ENCODE measurements at regions not wholly inside any gene's neighbourhood (a gene's known extent, or its start where the extent isn't known, plus 50 kb on each side); places are given as distances from the start of the nearest gene placed in this dataset.

DNA sequence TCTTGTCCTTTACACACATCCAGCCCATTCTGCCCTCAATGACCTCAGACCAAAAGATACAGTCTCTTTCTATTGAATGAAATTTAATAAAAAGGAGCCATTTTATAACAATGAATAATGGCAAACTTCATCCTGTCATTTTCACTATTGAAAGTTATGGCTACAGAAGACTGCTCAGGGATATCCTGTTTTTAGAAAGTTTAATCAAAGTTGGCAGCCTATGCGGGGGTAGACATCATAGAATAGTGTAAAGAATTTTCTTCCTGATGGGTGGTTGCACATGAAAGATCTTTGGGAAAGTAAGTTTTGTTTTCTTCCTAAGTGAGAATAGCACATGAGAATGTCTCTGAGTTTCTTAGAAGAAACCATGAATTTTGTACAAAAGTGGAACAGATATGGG, 670.4 kb upstream of the CDH6 start:
- no peak for DNase-seq (ENCODE audit: extremely low spot score in 2 of 2)
- no peaks in the 10 kb centered on the region for H3K36me3 ChIP-seq

DNA sequence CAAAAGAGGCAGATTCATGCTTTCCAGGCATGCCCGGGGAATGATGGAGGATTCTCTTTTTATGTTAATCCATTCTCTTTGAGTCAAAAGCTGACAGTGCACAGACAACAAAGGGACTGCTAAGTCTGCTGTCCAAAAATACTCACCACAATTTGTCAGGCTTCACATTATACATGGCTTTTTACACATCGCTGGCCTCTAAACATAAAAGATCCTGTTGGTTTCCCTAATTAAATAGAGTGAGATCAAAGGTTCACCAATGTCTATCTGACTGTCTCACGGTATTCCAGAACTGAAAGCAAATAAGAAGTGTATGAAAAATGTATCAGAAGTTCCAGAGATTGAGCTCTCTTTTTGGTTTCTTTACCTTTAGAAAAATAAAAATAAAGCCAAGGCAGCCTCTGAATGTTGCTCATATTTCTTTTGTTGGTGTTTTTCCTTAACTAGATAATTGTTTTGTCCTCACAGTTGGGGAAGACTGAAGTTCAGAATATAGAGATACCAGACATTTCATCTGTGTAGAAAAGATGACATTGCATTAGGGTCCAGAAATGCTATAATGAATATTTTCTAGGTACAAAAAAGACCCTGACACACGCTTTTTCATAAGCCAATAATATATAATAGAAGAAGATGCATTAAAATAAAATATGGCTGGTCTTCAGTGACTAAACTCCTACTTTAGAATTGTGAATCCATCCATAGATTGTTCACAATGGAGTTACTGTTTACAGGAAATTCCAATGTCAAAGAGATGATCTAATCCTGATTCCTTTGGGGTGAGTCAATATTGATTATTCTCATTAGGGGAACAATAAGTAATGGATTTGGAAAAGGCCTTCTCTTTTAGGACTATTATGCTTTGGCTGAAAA, 688.2 kb upstream of the CDH6 start:
- no peak overlapping the region for H3K4me3 ChIP-seq
- no peaks in the 10 kb centered on the region for H3K9me3 ChIP-seq
- TF ChIP-seq POLR2AphosphoS5 (IDR thresholded peaks at IDR 0.05; ENCODE audit: insufficient read depth in 1 of 2, low read depth in 1 of 2) (no peak), POLR2A (IDR thresholded peaks at IDR 0.05) (no peak)
- TF ChIP-seq, protein P1, sequence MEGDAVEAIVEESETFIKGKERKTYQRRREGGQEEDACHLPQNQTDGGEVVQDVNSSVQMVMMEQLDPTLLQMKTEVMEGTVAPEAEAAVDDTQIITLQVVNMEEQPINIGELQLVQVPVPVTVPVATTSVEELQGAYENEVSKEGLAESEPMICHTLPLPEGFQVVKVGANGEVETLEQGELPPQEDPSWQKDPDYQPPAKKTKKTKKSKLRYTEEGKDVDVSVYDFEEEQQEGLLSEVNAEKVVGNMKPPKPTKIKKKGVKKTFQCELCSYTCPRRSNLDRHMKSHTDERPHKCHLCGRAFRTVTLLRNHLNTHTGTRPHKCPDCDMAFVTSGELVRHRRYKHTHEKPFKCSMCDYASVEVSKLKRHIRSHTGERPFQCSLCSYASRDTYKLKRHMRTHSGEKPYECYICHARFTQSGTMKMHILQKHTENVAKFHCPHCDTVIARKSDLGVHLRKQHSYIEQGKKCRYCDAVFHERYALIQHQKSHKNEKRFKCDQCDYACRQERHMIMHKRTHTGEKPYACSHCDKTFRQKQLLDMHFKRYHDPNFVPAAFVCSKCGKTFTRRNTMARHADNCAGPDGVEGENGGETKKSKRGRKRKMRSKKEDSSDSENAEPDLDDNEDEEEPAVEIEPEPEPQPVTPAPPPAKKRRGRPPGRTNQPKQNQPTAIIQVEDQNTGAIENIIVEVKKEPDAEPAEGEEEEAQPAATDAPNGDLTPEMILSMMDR (IDR thresholded peaks at IDR 0.05) = no peak
- H3K4me1 ChIP-seq = no peaks in the 10 kb centered on the region
- no peaks in the 10 kb centered on the region for H3K36me3 ChIP-seq
- intact Hi-C loops (cut with DNase I) = no loop called here
- no peak overlapping the region for H3K27ac ChIP-seq
- DNase-seq (ENCODE audit: extremely low spot score in 2 of 2) = no peak
- no peaks in the 10 kb centered on the region for H3K27me3 ChIP-seq

More for the DNA sequence above, 670.4 kb upstream of the CDH6 start:
- no peaks in the 10 kb centered on the region for H3K27me3 ChIP-seq
- intact Hi-C loops (cut with DNase I) = no loop called here
- no peak overlapping the region for H3K27ac ChIP-seq
- no peak for TF ChIP-seq POLR2AphosphoS5 (IDR thresholded peaks at IDR 0.05; ENCODE audit: insufficient read depth in 1 of 2, low read depth in 1 of 2)
- TF ChIP-seq POLR2A (IDR thresholded peaks at IDR 0.05) = no peak
- TF ChIP-seq, protein P1 (IDR thresholded peaks at IDR 0.05) = no peak
- no peak overlapping the region for H3K4me3 ChIP-seq
- H3K4me1 ChIP-seq = no peaks in the 10 kb centered on the region
- H3K9me3 ChIP-seq = no peaks in the 10 kb centered on the region

DNA sequence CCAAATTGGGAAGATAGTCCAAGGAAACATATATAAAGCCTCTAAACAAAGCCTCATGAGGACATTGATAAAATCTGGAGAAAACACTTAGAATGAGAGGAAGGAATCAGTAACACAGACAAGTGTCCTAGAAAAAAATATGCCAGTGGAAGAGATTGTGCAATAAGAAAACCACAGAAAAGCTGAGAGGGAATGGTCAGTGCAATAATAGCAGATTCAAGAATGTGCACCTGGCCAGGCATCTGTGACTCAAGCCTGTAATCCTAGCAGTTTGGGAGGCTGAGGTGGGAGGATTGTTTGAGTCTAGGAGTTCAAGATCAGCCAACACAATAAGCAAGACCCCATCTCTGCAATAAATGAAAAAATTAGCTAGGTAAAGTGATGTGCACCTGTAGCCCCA, 691.2 kb upstream of the CDH6 start:
- DNase-seq (ENCODE audit: extremely low spot score in 2 of 2) = no peak
- Histone ChIP-seq H3K4me1 (no peaks in the 10 kb centered on the region), H3K27me3 (no peaks in the 10 kb centered on the region), H3K27ac (no peak overlapping the region), H3K4me3 (no peak overlapping the region), H3K9me3 (no peaks in the 10 kb centered on the region), H3K36me3 (no peaks in the 10 kb centered on the region)
- intact Hi-C loops (cut with DNase I) = no loop called here
- no peak for TF ChIP-seq POLR2AphosphoS5 (IDR thresholded peaks at IDR 0.05; ENCODE audit: insufficient read depth in 1 of 2, low read depth in 1 of 2)
- no peak for TF ChIP-seq POLR2A (IDR thresholded peaks at IDR 0.05)
- TF ChIP-seq, protein P1 (IDR thresholded peaks at IDR 0.05) = no peak

DNA sequence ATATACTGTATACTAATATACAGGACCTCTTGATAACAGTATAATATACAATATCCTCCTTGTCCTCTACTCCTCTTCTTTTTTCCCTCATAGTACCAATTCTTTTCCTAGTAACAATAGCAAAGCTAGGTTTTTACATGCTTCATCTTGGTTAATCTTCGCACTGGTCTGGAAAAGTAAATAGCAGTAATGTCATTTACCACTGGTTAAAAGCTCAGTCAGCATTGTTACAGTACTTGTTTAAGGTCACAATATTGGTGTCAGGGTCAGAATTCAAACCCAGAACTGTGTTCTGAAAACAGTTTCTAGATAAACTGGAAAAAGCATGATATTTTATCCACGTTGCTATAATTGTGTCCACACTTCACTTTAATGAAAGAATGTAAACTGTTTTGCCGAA, 692.4 kb upstream of the CDH6 start:
- H3K36me3 ChIP-seq = no peaks in the 10 kb centered on the region
- intact Hi-C loops (cut with DNase I) = no loop called here
- no peak for DNase-seq (ENCODE audit: extremely low spot score in 2 of 2)
- TF ChIP-seq, protein P1 (IDR thresholded peaks at IDR 0.05) = no peak
- TF ChIP-seq POLR2AphosphoS5 (IDR thresholded peaks at IDR 0.05; ENCODE audit: insufficient read depth in 1 of 2, low read depth in 1 of 2) (no peak), POLR2A (IDR thresholded peaks at IDR 0.05) (no peak)
- no peaks in the 10 kb centered on the region for H3K4me1 ChIP-seq
- H3K4me3 ChIP-seq = no peak overlapping the region
- H3K27ac ChIP-seq = no peak overlapping the region
- H3K9me3 ChIP-seq = no peaks in the 10 kb centered on the region
- H3K27me3 ChIP-seq = no peaks in the 10 kb centered on the region

DNA sequence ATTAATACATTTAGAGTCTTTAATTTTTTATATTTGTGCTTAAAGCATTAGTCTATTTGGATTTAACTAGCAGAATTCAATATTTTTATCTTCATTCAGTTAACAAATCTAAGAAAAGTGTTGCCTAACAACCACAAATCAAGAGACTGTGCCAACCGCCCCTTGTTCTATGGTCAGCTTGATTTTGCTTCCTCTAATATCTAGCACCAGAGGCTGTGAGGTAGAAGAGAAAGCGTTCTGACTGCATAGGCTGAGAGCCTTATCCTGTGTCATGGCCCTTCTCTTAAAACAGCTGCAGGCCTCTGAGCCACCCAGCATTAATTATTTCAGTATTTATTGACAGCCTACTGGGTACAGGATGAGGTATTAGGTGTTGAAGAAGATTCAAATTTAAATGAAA, 693.0 kb upstream of the CDH6 start:
- H3K4me1 ChIP-seq = no peaks in the 10 kb centered on the region
- intact Hi-C loops (cut with DNase I) = no loop called here
- TF ChIP-seq POLR2AphosphoS5 (IDR thresholded peaks at IDR 0.05; ENCODE audit: insufficient read depth in 1 of 2, low read depth in 1 of 2) = no peak
- no peaks in the 10 kb centered on the region for H3K27me3 ChIP-seq
- no peak for DNase-seq (ENCODE audit: extremely low spot score in 2 of 2)
- H3K27ac ChIP-seq = no peak overlapping the region
- H3K36me3 ChIP-seq = no peaks in the 10 kb centered on the region
- H3K9me3 ChIP-seq = no peaks in the 10 kb centered on the region
- no peak overlapping the region for H3K4me3 ChIP-seq
